ENCODE measurements at regions not wholly inside any gene's neighbourhood (a gene's known extent, or its start where the extent isn't known, plus 50 kb on each side); places are given as distances from the start of the nearest gene placed in this dataset.
A peak's percentile ranks its signal among the peaks of the same experiment; 100 is the strongest.

DNA sequence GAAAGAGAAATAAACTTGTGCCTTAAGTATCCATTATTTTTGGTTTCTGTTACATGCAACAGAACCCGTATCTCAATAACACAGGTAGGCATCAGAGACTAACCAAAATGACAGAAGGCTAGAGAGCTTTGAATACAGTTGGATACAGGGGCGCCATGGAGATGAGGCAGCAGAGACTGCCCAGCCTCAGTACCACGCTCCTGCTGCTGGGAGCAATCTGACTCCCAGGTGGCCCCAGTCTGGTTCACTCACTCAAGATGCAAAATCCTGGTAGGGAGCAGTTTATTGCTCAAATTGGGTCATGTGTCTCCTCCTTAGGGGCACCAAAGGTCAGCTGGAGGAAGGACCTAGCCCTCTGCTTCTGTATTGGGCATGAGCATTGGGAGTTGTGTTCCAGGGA, 218.9 kb downstream of the USP22 start:
- CTCF ChIA-PET (ENCODE audit: low intra/inter-chr PET ratio), result no interaction called here
- POLR2A ChIA-PET, result no interaction called here

More for the DNA sequence above, 218.9 kb downstream of the USP22 start:
- BruUV-seq (replicated peaks), result no TSS peak
- intact Hi-C loops (cut with micrococcal nuclease), result no loop called here
- Histone ChIP-seq H2AFZ (ENCODE audit: low read depth, low read length) (no peak overlapping the region), H3K9me1 (ENCODE audit: control insufficient read depth, insufficient read depth, low read length) (no peaks in the 10 kb centered on the region), H3K27me3 (ENCODE audit: control insufficient read depth in 2 of 2, insufficient read depth in 2 of 2, low read length in 2 of 2) (peaks cover 0 to 2% of the 10 kb centered on the region in 2 experiments; a peak in 1 of 5 replicates), H3K36me3 (ENCODE audit: control insufficient read depth, insufficient read depth, low read length) (no peaks in the 10 kb centered on the region), H3K79me2 (ENCODE audit: control insufficient read depth, insufficient read depth, low read length) (no peaks in the 10 kb centered on the region), H3K9me3 (replicated peaks; ENCODE audit: control insufficient read depth, insufficient read depth, low read depth, low read length) (no peaks in the 10 kb centered on the region), H3K27ac (ENCODE audit: extremely low read depth, low read depth, low read length) (no peak overlapping the region), H3K9ac (ENCODE audit: insufficient read depth in 1 of 2, low read depth in 2 of 2, low read length in 2 of 2) (no peak overlapping the region), H4K20me1 (replicated peaks; ENCODE audit: control insufficient read depth, insufficient read depth, low read length) (no peaks in the 10 kb centered on the region), H3K4me2 (ENCODE audit: insufficient read depth, low read length) (no peak overlapping the region), H3K4me1 (replicated peaks in 1 of 2; ENCODE audit: control insufficient read depth in 2 of 2, insufficient read depth in 2 of 2, low read length in 2 of 2) (no peaks in the 10 kb centered on the region), H3K4me3 (no peak overlapping the region)
- in situ Hi-C loops (cut with MboI), result no loop called here
- ATAC-seq (peak; percentile 65; the same call in 1 of the 3 replicates), FAIRE-seq (no peak), DNase-seq (ENCODE audit: extremely low read depth in 1 of 4, low spot score in 3 of 4) (no peak)
- no peak for TF ChIP-seq CBX8 (IDR thresholded peaks at IDR 0.05; ENCODE audit: borderline replicate concordance, extremely low read depth, low read depth, low read length, poor library complexity, severe bottlenecking)
- no peak for TF ChIP-seq ETV5 (CRISPR knock-in tag; IDR thresholded peaks at IDR 0.05; ENCODE audit: low read depth)
- no peak for TF ChIP-seq BACH1 (tag; IDR thresholded peaks at IDR 0.05)
- TF ChIP-seq, protein P1, sequence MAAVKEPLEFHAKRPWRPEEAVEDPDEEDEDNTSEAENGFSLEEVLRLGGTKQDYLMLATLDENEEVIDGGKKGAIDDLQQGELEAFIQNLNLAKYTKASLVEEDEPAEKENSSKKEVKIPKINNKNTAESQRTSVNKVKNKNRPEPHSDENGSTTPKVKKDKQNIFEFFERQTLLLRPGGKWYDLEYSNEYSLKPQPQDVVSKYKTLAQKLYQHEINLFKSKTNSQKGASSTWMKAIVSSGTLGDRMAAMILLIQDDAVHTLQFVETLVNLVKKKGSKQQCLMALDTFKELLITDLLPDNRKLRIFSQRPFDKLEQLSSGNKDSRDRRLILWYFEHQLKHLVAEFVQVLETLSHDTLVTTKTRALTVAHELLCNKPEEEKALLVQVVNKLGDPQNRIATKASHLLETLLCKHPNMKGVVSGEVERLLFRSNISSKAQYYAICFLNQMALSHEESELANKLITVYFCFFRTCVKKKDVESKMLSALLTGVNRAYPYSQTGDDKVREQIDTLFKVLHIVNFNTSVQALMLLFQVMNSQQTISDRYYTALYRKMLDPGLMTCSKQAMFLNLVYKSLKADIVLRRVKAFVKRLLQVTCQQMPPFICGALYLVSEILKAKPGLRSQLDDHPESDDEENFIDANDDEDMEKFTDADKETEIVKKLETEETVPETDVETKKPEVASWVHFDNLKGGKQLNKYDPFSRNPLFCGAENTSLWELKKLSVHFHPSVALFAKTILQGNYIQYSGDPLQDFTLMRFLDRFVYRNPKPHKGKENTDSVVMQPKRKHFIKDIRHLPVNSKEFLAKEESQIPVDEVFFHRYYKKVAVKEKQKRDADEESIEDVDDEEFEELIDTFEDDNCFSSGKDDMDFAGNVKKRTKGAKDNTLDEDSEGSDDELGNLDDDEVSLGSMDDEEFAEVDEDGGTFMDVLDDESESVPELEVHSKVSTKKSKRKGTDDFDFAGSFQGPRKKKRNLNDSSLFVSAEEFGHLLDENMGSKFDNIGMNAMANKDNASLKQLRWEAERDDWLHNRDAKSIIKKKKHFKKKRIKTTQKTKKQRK (IDR thresholded peaks at IDR 0.05; ENCODE audit: borderline replicate concordance, low read depth, low read length), result no peak
- TF ChIP-seq GTF3C2 (IDR thresholded peaks at IDR 0.05; ENCODE audit: borderline replicate concordance, extremely low read depth, insufficient read length), result no peak
- TF ChIP-seq CAMTA2 (CRISPR knock-in tag; conservative IDR thresholded peaks at IDR 0.05), result no peak
- TF ChIP-seq HIVEP1 (CRISPR knock-in tag; IDR thresholded peaks at IDR 0.05), result no peak
- TF ChIP-seq ZNF778 (CRISPR knock-in tag; IDR thresholded peaks at IDR 0.05), result no peak
- TF ChIP-seq, protein P2, sequence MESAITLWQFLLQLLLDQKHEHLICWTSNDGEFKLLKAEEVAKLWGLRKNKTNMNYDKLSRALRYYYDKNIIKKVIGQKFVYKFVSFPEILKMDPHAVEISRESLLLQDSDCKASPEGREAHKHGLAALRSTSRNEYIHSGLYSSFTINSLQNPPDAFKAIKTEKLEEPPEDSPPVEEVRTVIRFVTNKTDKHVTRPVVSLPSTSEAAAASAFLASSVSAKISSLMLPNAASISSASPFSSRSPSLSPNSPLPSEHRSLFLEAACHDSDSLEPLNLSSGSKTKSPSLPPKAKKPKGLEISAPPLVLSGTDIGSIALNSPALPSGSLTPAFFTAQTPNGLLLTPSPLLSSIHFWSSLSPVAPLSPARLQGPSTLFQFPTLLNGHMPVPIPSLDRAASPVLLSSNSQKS (CRISPR knock-in tag; IDR thresholded peaks at IDR 0.05), result no peak
- no peak for TF ChIP-seq ZNF445 (CRISPR knock-in tag; IDR thresholded peaks at IDR 0.05; ENCODE audit: low read depth)
- no peak for TF ChIP-seq TBP (optimal IDR thresholded peaks at IDR 0.05; ENCODE audit: low read depth, low read length)
- TF ChIP-seq BHLHE40 (IDR thresholded peaks at IDR 0.05; ENCODE audit: low read length), result no peak
- whole genome bisulfite sequencing (ENCODE audit: insufficient coverage, low coverage, missing lambda C conversion rate), result 0% methylated on average over 2 of the region's 3 CpGs
